SK-N-SH treated with all-trans-retinoic acid at 6 μM for 48 hours (cell line): ENCODE measurements at regions not wholly inside any gene's neighbourhood (a gene's known extent, or its start where the extent isn't known, plus 50 kb on each side); places are given as distances from the start of the nearest gene placed in this dataset.
"Not testable (repeated sequence)": the region's sequence is repeated elsewhere in the genome, so short reads cannot be mapped to it uniquely, and the experiment has no call there.

Experiments
- ARNTL ChIP-seq: fragments of 450-650 bp; formaldehyde crosslinking; IDR thresholded peaks from 2 replicates; pipeline ENCODE4 v1.5.0; 2020; ENCODE audit warnings: low read depth, mild to moderate bottlenecking, moderate library complexity, borderline replicate concordance
- GLIS3 ChIP-seq: fragments of 250-450 bp; sonication (Bioruptor Pico); IDR thresholded peaks from 2 replicates; pipeline ENCODE4 v1.5.0; 2020; ENCODE audit warnings: mild to moderate bottlenecking, moderate library complexity
- RARB ChIP-seq: fragments of 250-450 bp; sonication (Bioruptor Pico); IDR thresholded peaks from 2 replicates; pipeline ENCODE4 v1.8.0; 2021; ENCODE audit warnings: mild to moderate bottlenecking, moderate library complexity
- TOX ChIP-seq: fragments of 250-450 bp; sonication (Bioruptor Pico); IDR thresholded peaks from 2 replicates; pipeline ENCODE4 v1.8.0; 2021; ENCODE audit warnings: mild to moderate bottlenecking, moderate library complexity, borderline replicate concordance

DNA sequence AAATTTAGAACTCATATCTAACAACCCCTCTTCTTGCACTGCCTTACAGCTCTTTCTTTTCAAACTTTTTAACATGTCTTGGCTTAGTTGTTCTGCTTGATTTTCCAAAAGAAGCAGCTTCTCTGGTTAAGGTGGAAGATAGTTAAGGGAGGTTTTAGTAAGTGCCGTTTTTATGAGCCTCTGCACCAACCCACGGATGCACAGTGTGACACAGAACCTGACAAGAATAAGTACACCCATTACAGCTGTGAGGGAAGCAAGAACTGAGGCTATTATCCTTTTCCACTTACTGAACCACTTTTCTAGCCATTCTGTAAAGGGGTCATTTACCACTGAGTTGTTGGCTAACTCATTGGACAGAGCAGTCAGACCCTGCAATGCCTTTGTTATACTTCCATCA is 336.0 kb upstream of the PCDH10 start:
- TF ChIP-seq GLIS3, ARNTL, TOX, RARB (CRISPR knock-in tag): not testable (repeated sequence)
